Activated CD4-positive, alpha-beta memory T cell treated with anti-CD3 and anti-CD28 coated beads for 36 hours (primary cell): ENCODE measurements at regions not wholly inside any gene's neighbourhood (a gene's known extent, or its start where the extent isn't known, plus 50 kb on each side); places are given as distances from the start of the nearest gene placed in this dataset.
"Not testable (repeated sequence)": the region's sequence is repeated elsewhere in the genome, so short reads cannot be mapped to it uniquely, and the experiment has no call there.

Experiments
- CTCF ChIA-PET: fragments of 350-600 bp; sonication (Branson Sonifier 250); formaldehyde crosslinking; loops from one replicate; lab custom pipeline; 2021; ENCODE audit warnings: antibody characterized with exemption, inconsistent platforms; lab: Charles Lee
- POLR2A ChIA-PET: fragments of 350-600 bp; sonication (Branson Sonifier 250); formaldehyde crosslinking; loops from one replicate; lab custom pipeline; 2021; ENCODE audit warnings: antibody characterized with exemption; lab: Charles Lee
- DNase-seq: peaks from one replicate; pipeline ENCODE4 v3.0.0-alpha.2; 2020
- H3K27ac Mint-ChIP-seq: one replicate; pipeline ENCODE4 v1.8.0; 2021; ENCODE audit warnings: mixed read lengths
- H3K27me3 Mint-ChIP-seq: one replicate; pipeline ENCODE4 v1.8.0; 2021; ENCODE audit warnings: mixed read lengths
- H3K36me3 Mint-ChIP-seq: one replicate; pipeline ENCODE4 v1.8.0; 2021; ENCODE audit warnings: mixed read lengths
- H3K4me1 Mint-ChIP-seq: one replicate; pipeline ENCODE4 v1.8.0; 2021; ENCODE audit warnings: low read depth, mixed read lengths
- H3K4me3 Mint-ChIP-seq: one replicate; pipeline ENCODE4 v1.8.0; 2021; ENCODE audit warnings: mild to moderate bottlenecking, mixed read lengths
- H3K9me3 Mint-ChIP-seq: one replicate; pipeline ENCODE4 v1.8.0; 2021; ENCODE audit warnings: mixed read lengths
- intact Hi-C: fragments of 100-400 bp; cut with micrococcal nuclease; formaldehyde crosslinking; loops from one replicate; pipeline ENCODE4 v1.15.1; 2023

DNA sequence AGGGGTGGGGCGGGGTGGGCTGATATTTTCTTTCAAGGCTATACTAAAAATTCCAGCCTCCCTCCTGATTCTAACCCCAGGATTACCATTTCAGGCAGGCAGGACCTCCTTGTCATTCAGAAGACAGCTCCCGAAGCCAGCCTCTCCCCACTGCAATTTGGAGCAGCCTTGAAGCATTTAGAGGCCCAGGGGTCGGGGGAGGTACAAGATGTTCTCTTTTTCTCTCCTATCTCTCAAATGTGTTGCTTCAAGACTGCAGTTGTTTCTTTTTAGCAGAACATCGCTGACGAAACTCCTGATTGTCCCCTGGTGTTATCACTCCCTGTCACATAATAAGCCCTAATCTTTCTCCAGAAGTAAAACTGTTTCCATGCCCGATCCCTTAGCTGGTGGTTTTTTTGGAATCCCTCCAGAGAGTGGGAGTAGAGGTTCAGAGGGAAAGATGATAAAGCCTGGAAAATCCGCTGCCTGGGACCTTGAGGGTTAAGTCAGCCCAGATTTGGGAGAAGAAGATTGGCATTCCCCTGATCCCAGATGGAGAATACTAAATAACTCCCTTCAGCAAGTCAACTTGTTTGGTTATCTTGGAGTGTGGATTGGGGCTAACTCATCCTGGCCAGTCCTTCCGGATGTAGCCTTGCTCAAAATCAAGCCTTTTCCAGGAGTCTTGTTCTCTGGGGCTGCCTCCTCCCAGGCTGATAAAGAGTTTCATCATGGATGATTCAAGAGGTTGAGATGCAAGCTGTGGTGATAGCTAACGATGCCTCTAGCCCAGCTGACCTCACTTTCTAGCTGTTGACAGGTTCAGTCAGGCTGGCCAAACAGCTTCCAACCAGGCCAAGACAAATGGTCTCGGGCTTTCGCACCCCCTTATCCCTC, 71.3 kb downstream of the SOX9 start:
- no peak overlapping the region for H3K4me3 Mint-ChIP-seq
- H3K4me1 Mint-ChIP-seq = no peaks in the 10 kb centered on the region
- intact Hi-C loops = no loop called here
- no peaks in the 10 kb centered on the region for H3K9me3 Mint-ChIP-seq
- no peaks in the 10 kb centered on the region for H3K27me3 Mint-ChIP-seq
- CTCF ChIA-PET = no interaction called here
- no peak overlapping the region for H3K27ac Mint-ChIP-seq
- POLR2A ChIA-PET = no interaction called here
- no peak for DNase-seq
- H3K36me3 Mint-ChIP-seq = no peaks in the 10 kb centered on the region

DNA sequence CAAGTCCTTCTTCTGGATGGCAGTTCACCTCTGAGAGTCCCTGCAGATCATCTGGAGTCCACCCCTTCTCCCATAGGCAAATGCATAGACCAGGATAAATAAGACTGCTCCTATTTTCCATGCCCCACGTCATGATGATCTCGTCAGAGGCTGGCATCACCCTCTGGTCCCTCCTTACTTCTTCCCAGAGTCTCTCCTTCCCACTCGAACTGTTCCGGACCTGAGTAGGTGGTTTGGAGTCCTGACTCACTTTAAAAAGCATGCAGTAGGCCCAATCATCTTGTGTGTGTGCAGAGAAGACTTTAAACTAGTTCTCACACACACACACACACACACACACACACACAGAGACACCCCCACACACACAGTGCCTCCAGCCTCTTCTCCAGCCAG, 72.0 kb downstream of the SOX9 start:
- DNase-seq = no peak
- Mint-ChIP-seq H3K36me3 (no peaks in the 10 kb centered on the region), H3K4me1 (no peaks in the 10 kb centered on the region), H3K4me3 (no peak overlapping the region), H3K9me3 (no peaks in the 10 kb centered on the region), H3K27me3 (no peaks in the 10 kb centered on the region), H3K27ac (no peak overlapping the region)
- ChIA-PET CTCF (no interaction called here), POLR2A (no interaction called here)
- intact Hi-C loops = no loop called here

DNA sequence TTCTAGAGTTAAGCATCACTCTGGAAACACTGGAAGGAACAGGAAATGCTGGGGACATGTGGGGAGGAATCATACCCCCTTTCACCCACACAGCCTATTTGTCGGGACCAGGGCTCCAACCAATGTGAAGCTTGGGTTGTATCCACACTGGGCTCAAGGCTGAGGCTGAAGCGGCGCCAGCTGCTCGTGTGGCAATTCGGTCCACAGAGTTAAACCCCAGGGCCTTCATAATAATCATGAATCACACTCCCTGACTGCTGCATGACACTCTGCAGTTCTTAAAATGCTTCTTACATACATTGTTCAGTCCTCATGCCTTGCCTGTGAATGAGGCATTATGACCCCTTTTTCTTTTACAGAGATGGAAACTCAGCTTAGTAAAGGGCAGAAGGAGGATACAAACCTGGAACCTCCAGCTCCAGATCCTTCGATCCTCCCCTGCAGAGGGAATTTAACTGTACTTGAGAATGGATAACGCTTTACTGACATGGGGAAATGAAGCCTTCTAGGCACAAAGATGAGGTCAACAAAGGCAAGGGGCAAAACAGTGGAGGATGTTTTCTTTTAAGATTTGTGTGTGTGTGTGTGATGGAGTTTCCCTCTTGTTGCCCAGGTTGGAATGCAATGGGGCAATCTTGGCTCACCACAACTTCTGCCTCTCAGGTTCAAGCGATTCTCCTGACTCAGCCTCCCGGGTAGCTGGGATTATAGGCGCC, 72.7 kb downstream of the SOX9 start:
- intact Hi-C loops = no loop called here
- Mint-ChIP-seq H3K9me3 (peaks cover 3% of the 10 kb centered on the region), H3K4me1 (no peaks in the 10 kb centered on the region), H3K4me3 (no peak overlapping the region), H3K27ac (no peak overlapping the region), H3K27me3 (no peaks in the 10 kb centered on the region), H3K36me3 (no peaks in the 10 kb centered on the region)
- ChIA-PET POLR2A (no interaction called here), CTCF (no interaction called here)
- DNase-seq = no peak

DNA sequence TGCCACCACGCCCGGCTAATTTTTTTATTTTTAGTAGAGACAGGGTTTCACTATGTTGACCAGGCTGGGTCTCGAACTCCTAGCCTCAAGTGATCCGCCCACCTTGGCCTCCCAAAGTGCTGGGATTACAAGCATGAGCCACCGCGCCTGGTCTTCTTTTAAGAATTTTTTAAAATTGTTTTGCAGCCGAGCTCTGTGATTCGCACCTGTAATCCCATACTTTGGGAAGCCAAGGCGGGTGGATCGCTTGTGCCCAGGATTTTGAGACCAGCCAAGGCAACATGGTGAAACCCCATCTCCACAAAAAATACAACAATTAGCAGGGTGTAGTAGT, 73.3 kb downstream of the SOX9 start:
- H3K27me3 Mint-ChIP-seq, DNase-seq, CTCF ChIA-PET, H3K4me3 Mint-ChIP-seq, H3K9me3 Mint-ChIP-seq, POLR2A ChIA-PET, H3K27ac Mint-ChIP-seq, H3K4me1 Mint-ChIP-seq, H3K36me3 Mint-ChIP-seq, intact Hi-C loops: not testable (repeated sequence)

DNA sequence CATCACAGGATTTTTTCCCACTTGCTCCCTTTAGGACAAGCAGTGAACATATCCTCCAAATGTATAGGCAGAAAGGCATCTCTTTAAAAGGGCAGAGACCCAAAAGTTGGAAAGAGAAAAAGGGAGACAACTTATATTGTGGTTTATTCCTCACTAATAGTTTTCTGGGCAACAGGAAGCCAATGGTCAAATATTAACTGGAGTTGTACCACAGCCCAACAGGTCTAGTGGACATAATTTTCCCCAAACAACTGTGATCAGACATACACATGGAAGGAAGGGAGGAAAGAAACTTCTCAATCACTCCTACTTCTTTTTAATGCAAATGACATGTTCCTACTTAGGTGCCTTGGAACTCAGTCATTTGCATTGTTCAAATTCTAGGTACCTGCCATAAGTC, 78.4 kb downstream of the SOX9 start:
- no peaks in the 10 kb centered on the region for H3K36me3 Mint-ChIP-seq
- H3K27ac Mint-ChIP-seq = no peak overlapping the region
- intact Hi-C loops = no loop called here
- H3K4me3 Mint-ChIP-seq = no peak overlapping the region
- no peak for DNase-seq
- H3K4me1 Mint-ChIP-seq = no peaks in the 10 kb centered on the region
- H3K27me3 Mint-ChIP-seq = no peaks in the 10 kb centered on the region
- ChIA-PET POLR2A (no interaction called here), CTCF (no interaction called here)
- peaks cover 11% of the 10 kb centered on the region for H3K9me3 Mint-ChIP-seq

DNA sequence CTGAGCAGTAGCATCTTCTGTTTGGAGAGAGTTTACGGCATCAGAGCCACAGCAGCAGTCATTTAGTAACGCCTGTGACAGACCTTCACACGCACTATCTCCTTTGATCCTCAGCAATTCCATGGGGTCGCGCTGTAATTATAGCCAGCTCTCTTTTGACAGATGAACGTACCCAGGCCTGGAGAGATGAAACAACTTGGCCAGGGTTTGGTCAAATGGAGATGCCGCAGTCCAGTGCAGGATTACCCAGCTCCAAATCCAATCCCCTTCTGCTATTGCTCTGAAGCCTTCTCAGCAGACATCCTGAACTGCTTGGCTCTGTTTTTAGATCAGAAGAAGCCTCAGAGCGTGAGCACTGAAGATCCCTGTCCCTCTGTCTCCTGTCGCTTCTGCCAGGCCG, 83.9 kb downstream of the SOX9 start:
- ChIA-PET CTCF (no interaction called here), POLR2A (no interaction called here)
- no peak overlapping the region for H3K4me3 Mint-ChIP-seq
- no peaks in the 10 kb centered on the region for H3K4me1 Mint-ChIP-seq
- H3K27ac Mint-ChIP-seq = no peak overlapping the region
- no peaks in the 10 kb centered on the region for H3K27me3 Mint-ChIP-seq
- H3K36me3 Mint-ChIP-seq = no peaks in the 10 kb centered on the region
- DNase-seq = no peak
- peaks cover 7% of the 10 kb centered on the region for H3K9me3 Mint-ChIP-seq
- intact Hi-C loops = no loop called here

DNA sequence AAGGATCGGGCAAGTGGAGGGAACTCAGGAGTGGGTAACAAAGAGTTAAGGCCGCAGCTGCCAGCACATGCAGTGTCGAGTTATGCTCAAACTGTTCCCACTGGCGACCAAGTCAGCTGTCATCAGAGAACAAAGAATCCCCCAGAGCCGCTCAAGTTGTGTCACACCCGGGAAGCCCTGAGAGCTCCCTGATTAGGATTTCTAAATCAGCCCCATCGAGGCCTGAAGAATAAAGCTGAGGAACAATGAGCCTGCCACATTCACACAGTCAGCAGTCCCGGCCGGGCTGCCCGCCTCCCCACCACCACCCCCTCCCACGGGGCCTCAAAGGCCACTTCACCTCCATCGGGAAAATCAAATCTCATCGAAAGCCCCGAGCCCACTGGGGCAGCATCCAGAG, 84.5 kb downstream of the SOX9 start:
- Mint-ChIP-seq H3K27ac (no peak overlapping the region), H3K4me3 (no peak overlapping the region), H3K4me1 (no peaks in the 10 kb centered on the region), H3K9me3 (peaks cover 3% of the 10 kb centered on the region), H3K27me3 (no peaks in the 10 kb centered on the region), H3K36me3 (no peaks in the 10 kb centered on the region)
- ChIA-PET CTCF (no interaction called here), POLR2A (no interaction called here)
- intact Hi-C loops = no loop called here
- no peak for DNase-seq

DNA sequence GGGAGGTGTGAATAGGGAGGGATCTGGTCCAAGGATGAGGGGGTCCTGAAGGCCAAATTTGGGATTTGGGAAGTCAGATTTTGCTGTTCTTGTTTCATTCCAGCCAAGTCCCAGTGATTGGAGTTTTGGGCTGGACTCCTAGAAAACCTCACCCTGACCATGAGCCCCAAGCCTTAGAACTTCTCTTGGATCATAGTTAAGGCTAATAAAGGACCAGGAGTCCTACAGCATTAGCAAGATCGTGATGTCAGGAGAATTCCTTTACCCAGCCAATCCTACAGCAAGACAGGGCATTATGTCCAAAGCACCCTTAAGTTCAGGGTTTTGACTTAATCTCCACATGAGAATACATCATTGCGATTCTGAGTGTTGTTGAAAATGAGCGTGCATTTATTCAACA, 85.0 kb downstream of the SOX9 start:
- Mint-ChIP-seq H3K9me3 (peaks cover 3% of the 10 kb centered on the region), H3K36me3 (no peaks in the 10 kb centered on the region)

DNA sequence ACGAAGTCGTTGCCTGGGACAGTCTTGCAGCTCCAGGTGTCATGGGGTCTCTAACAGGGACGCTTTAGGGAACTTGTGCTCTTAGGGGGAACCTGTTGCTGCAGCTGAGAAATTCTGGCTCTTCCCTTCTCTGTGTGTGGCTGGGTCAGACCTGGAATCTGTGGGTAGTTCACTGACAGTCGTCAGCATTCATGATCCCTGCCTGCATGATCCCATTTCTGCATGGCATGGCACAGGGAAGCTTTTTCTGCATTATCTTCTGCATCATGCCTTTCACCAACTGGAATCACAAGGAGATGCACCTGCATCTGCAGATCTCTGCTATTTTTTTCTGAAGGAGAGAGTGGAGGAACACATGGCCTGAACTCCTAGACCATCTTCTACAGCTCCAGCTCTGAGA, 85.6 kb downstream of the SOX9 start:
- Mint-ChIP-seq H3K4me1 (no peaks in the 10 kb centered on the region), H3K27me3 (no peaks in the 10 kb centered on the region), H3K36me3 (no peaks in the 10 kb centered on the region), H3K4me3 (no peak overlapping the region), H3K27ac (no peak overlapping the region), H3K9me3 (peaks cover 3% of the 10 kb centered on the region)
- ChIA-PET CTCF (no interaction called here), POLR2A (no interaction called here)
- no peak for DNase-seq
- intact Hi-C loops = no loop called here

More for the DNA sequence above, 85.0 kb downstream of the SOX9 start:
- Mint-ChIP-seq H3K4me1 (no peaks in the 10 kb centered on the region), H3K4me3 (no peak overlapping the region), H3K27me3 (no peaks in the 10 kb centered on the region), H3K27ac (no peak overlapping the region)
- POLR2A ChIA-PET = no interaction called here
- no peak for DNase-seq
- CTCF ChIA-PET = no interaction called here
- intact Hi-C loops = no loop called here

DNA sequence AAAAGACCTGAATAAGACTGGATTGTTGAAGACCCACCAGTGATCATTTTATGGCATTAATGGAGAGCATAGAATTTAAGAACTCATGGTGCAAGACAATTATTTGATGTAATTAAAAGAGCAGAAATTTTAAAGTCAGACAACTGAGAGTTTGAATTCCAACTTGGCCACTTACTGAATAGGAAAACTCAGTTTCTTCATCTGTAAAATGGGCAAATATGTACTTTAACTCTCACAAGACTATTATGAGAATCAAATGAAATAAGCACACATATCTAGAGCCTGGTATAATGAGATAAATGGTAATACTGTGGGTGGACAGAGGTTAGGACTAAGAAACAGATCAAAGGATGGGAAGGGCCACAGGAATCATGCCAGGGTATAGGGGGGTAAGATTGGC, 88.0 kb downstream of the SOX9 start:
- Mint-ChIP-seq H3K27me3 (no peaks in the 10 kb centered on the region), H3K4me3 (no peak overlapping the region), H3K9me3 (no peaks in the 10 kb centered on the region), H3K4me1 (no peaks in the 10 kb centered on the region), H3K36me3 (no peaks in the 10 kb centered on the region), H3K27ac (no peak overlapping the region)
- ChIA-PET CTCF (no interaction called here), POLR2A (no interaction called here)
- intact Hi-C loops = no loop called here
- no peak for DNase-seq

DNA sequence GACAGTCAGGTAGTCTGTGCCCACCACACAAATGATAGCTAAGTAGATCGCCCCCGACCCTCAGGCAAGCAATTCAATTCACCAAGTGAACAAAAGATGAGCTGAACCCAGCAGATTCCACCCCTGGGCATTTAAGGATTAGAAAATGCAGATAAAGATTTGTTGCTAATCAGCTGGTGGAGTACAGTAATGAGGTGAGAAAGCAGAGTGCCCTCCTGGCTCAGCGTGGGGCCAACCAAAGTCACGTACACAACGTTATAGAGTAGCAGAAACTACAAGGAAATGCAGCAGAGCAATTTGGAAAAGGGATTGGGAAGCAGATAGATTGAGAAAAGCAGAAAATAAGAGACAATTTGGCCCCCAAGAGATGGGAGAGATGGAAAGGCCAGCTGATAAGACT, 91.2 kb downstream of the SOX9 start:
- POLR2A ChIA-PET = no interaction called here
- Mint-ChIP-seq H3K36me3 (no peaks in the 10 kb centered on the region), H3K9me3 (no peaks in the 10 kb centered on the region), H3K27ac (no peak overlapping the region), H3K4me3 (no peak overlapping the region), H3K4me1 (no peaks in the 10 kb centered on the region), H3K27me3 (peaks cover 1% of the 10 kb centered on the region)
- intact Hi-C loops = no loop called here
- CTCF ChIA-PET = no interaction called here
- no peak for DNase-seq

DNA sequence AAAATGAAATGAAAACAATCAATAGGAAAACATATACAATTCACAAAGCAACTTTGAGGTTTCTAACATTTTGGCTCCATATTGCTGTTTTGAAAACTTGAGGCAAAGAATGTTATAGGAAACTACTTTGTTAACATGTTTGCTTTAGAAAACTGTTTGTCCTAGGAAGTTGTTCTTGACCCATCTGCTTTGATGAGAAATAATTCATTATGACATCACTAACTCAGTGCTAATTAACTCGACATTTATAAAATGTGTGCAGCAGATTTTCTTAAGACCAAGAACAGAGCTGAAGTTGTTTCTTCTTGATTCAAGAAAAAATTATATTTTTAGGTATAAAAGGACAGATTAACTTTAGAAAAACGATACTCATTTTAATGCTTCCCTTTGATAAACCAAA, 94.7 kb downstream of the SOX9 start:
- no peak overlapping the region for H3K4me3 Mint-ChIP-seq
- no peak overlapping the region for H3K27ac Mint-ChIP-seq
- ChIA-PET POLR2A (no interaction called here), CTCF (no interaction called here)
- H3K4me1 Mint-ChIP-seq = no peaks in the 10 kb centered on the region
- H3K9me3 Mint-ChIP-seq = no peaks in the 10 kb centered on the region
- intact Hi-C loops = no loop called here
- H3K36me3 Mint-ChIP-seq = no peaks in the 10 kb centered on the region
- H3K27me3 Mint-ChIP-seq = peaks cover 28% of the 10 kb centered on the region
- DNase-seq = no peak

DNA sequence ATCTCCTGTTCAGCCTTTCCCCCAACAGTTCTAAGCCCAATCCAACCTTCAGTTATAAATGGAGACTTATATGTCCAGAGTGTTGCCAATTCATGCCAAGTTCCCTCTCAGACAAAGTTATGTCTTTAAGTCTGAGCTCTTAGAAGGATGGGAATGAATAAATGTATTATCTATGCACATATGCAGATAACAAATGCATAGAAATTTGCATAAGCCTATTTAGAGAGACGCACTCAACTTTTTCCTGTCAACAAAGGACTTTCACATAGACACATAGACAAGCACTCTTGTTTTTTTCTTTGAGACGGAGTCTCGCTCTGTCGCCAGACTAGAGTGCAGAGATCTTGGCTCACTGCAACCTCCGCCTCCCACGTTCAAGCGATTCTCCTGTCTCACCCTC, 95.1 kb downstream of the SOX9 start:
- no peaks in the 10 kb centered on the region for H3K9me3 Mint-ChIP-seq
- no peaks in the 10 kb centered on the region for H3K4me1 Mint-ChIP-seq
- ChIA-PET CTCF (no interaction called here), POLR2A (no interaction called here)
- H3K36me3 Mint-ChIP-seq = no peaks in the 10 kb centered on the region
- no peak overlapping the region for H3K4me3 Mint-ChIP-seq
- DNase-seq = no peak
- intact Hi-C loops = no loop called here
- peaks cover 33% of the 10 kb centered on the region for H3K27me3 Mint-ChIP-seq
- H3K27ac Mint-ChIP-seq = no peak overlapping the region
